ENCODE measurements at regions not wholly inside any gene's neighbourhood (a gene's known extent, or its start where the extent isn't known, plus 50 kb on each side); places are given as distances from the start of the nearest gene placed in this dataset.
"Not testable (repeated sequence)": the region's sequence is repeated elsewhere in the genome, so short reads cannot be mapped to it uniquely, and the experiment has no call there.

GRCh38 chr3:178202194-178202593, 334.0 kb upstream of the KCNMB2 start:
- no peak overlapping the region for H3K27ac Mint-ChIP-seq
- H3K4me3 Mint-ChIP-seq, result no peak overlapping the region
- H3K9me3 Mint-ChIP-seq, result no peaks in the 10 kb centered on the region
- no peaks in the 10 kb centered on the region for H3K27me3 Mint-ChIP-seq (ENCODE audit: low read depth)
- no peak for TF ChIP-seq CTCF (IDR thresholded peaks at IDR 0.05; ENCODE audit: unreplicated experiment in 3 of 3)
- no peaks in the 10 kb centered on the region for H3K36me3 Mint-ChIP-seq (ENCODE audit: low read depth)
- peaks cover 22% of the 10 kb centered on the region for H3K4me1 Mint-ChIP-seq

GRCh38 chr3:178203165-178203564, 333.1 kb upstream of the KCNMB2 start:
- Mint-ChIP-seq H3K4me3 (no peak overlapping the region), H3K4me1 (peaks cover 22% of the 10 kb centered on the region), H3K36me3 (ENCODE audit: low read depth) (no peaks in the 10 kb centered on the region), H3K9me3 (no peaks in the 10 kb centered on the region), H3K27ac (no peak overlapping the region), H3K27me3 (ENCODE audit: low read depth) (no peaks in the 10 kb centered on the region)
- no peak for TF ChIP-seq CTCF (IDR thresholded peaks at IDR 0.05; ENCODE audit: unreplicated experiment in 3 of 3)

- peak overlapping the region in 1 of 3 experiments; percentile 4 for H3K27ac Mint-ChIP-seq
- H3K4me1 Mint-ChIP-seq, result peaks cover 22% of the 10 kb centered on the region
- no peaks in the 10 kb centered on the region for H3K9me3 Mint-ChIP-seq
- no peaks in the 10 kb centered on the region for H3K27me3 Mint-ChIP-seq (ENCODE audit: low read depth)
- H3K36me3 Mint-ChIP-seq (ENCODE audit: low read depth), result no peaks in the 10 kb centered on the region
- no peak overlapping the region for H3K4me3 Mint-ChIP-seq
- TF ChIP-seq CTCF (IDR thresholded peaks at IDR 0.05; ENCODE audit: unreplicated experiment in 3 of 3), result no peak
These were observed 332.6 kb upstream of the KCNMB2 start for GRCh38 chr3:178203650-178204049.

GRCh38 chr3:178205740-178206139, 330.5 kb upstream of the KCNMB2 start:
- H3K27me3 Mint-ChIP-seq (ENCODE audit: low read depth), result no peaks in the 10 kb centered on the region
- no peak overlapping the region for H3K27ac Mint-ChIP-seq
- no peaks in the 10 kb centered on the region for H3K36me3 Mint-ChIP-seq (ENCODE audit: low read depth)
- H3K4me3 Mint-ChIP-seq, result no peak overlapping the region
- peaks cover 22% of the 10 kb centered on the region for H3K4me1 Mint-ChIP-seq
- TF ChIP-seq CTCF (IDR thresholded peaks at IDR 0.05; ENCODE audit: unreplicated experiment in 3 of 3), result no peak
- H3K9me3 Mint-ChIP-seq, result no peaks in the 10 kb centered on the region

- Mint-ChIP-seq H3K4me3 (no peak overlapping the region), H3K4me1 (peaks cover 22% of the 10 kb centered on the region), H3K27ac (no peak overlapping the region), H3K9me3 (no peaks in the 10 kb centered on the region), H3K36me3 (ENCODE audit: low read depth) (no peaks in the 10 kb centered on the region), H3K27me3 (ENCODE audit: low read depth) (no peaks in the 10 kb centered on the region)
- TF ChIP-seq CTCF (IDR thresholded peaks at IDR 0.05; ENCODE audit: unreplicated experiment in 3 of 3), result no peak
These were observed 329.7 kb upstream of the KCNMB2 start for GRCh38 chr3:178206521-178206920.

- not testable (repeated sequence) for H3K27me3 Mint-ChIP-seq (ENCODE audit: low read depth); H3K4me3 Mint-ChIP-seq; H3K27ac Mint-ChIP-seq; H3K36me3 Mint-ChIP-seq (ENCODE audit: low read depth); H3K9me3 Mint-ChIP-seq
- H3K4me1 Mint-ChIP-seq, result peaks cover 18% of the 10 kb centered on the region
These were observed 329.1 kb upstream of the KCNMB2 start for GRCh38 chr3:178207161-178207560.

- not testable (repeated sequence) for H3K4me3 Mint-ChIP-seq; H3K27ac Mint-ChIP-seq; H3K9me3 Mint-ChIP-seq; H3K27me3 Mint-ChIP-seq (ENCODE audit: low read depth); H3K36me3 Mint-ChIP-seq (ENCODE audit: low read depth)
- H3K4me1 Mint-ChIP-seq, result peaks cover 15% of the 10 kb centered on the region
These were observed 328.6 kb upstream of the KCNMB2 start for GRCh38 chr3:178207627-178208026.

- not testable (repeated sequence) for H3K4me1 Mint-ChIP-seq, H3K9me3 Mint-ChIP-seq
These were observed 327.1 kb upstream of the KCNMB2 start for GRCh38 chr3:178209116-178209515.

GRCh38 chr3:178209618-178210017, 326.6 kb upstream of the KCNMB2 start:
- not testable (repeated sequence) for H3K27ac Mint-ChIP-seq; H3K4me1 Mint-ChIP-seq; H3K27me3 Mint-ChIP-seq (ENCODE audit: low read depth); H3K36me3 Mint-ChIP-seq (ENCODE audit: low read depth); H3K4me3 Mint-ChIP-seq; H3K9me3 Mint-ChIP-seq

More at GRCh38 chr3:178209116-178209515, 327.1 kb upstream of the KCNMB2 start:
- not testable (repeated sequence) for H3K27ac Mint-ChIP-seq; H3K27me3 Mint-ChIP-seq (ENCODE audit: low read depth); H3K4me3 Mint-ChIP-seq; H3K36me3 Mint-ChIP-seq (ENCODE audit: low read depth)

GRCh38 chr3:178211086-178211485, 325.1 kb upstream of the KCNMB2 start:
- not testable (repeated sequence) for H3K9me3 Mint-ChIP-seq; H3K4me1 Mint-ChIP-seq; H3K27me3 Mint-ChIP-seq (ENCODE audit: low read depth); H3K27ac Mint-ChIP-seq; H3K36me3 Mint-ChIP-seq (ENCODE audit: low read depth); H3K4me3 Mint-ChIP-seq

Measured in nephron (organoid).